Fibroblast of pulmonary artery (primary cell): ENCODE measurements at regions not wholly inside any gene's neighbourhood (a gene's known extent, or its start where the extent isn't known, plus 50 kb on each side); places are given as distances from the start of the nearest gene placed in this dataset.
"Not testable (repeated sequence)": the region's sequence is repeated elsewhere in the genome, so short reads cannot be mapped to it uniquely, and the experiment has no call there.

Experiments used
- DNase-seq: peaks from one replicate; pipeline ENCODE4 v3.0.0-alpha.2; 2010; ENCODE audit warnings: low read depth
- H3K4me3 ChIP-seq: replicated peaks from 2 replicates; pipeline ENCODE4 v1.5.1; 2011; ENCODE audit warnings: low read depth, mild to moderate bottlenecking, control low read depth, low read length, moderate library complexity
- CTCF ChIP-seq: IDR thresholded peaks from 2 replicates; pipeline ENCODE4 v1.5.1; 2011; ENCODE audit warnings: mild to moderate bottlenecking, control low read depth, low read length, inconsistent platforms; ENCODE audit errors: missing control alignments

- H3K4me3 ChIP-seq, result no peak overlapping the region
- no peak for DNase-seq
- TF ChIP-seq CTCF, result no peak
Measured at GRCh38 chr4:27685947-27686346, 825.3 kb downstream of the STIM2 start.

GRCh38 chr4:27692158-27692557, 831.5 kb downstream of the STIM2 start:
- TF ChIP-seq CTCF, result peak; percentile 53
- DNase-seq, result peak; percentile 49
- no peak overlapping the region for H3K4me3 ChIP-seq

GRCh38 chr4:27692868-27693634, 832.4 kb downstream of the STIM2 start:
- no peak overlapping the region for H3K4me3 ChIP-seq
- no peak for TF ChIP-seq CTCF
- no peak for DNase-seq

GRCh38 chr4:27696257-27696656, 835.6 kb downstream of the STIM2 start:
- not testable (repeated sequence) for DNase-seq

GRCh38 chr4:27701606-27702005, 841.0 kb downstream of the STIM2 start:
- DNase-seq, result no peak
- TF ChIP-seq CTCF, result no peak
- no peak overlapping the region for H3K4me3 ChIP-seq

More at GRCh38 chr4:27696257-27696656, 835.6 kb downstream of the STIM2 start:
- not testable (repeated sequence) for H3K4me3 ChIP-seq

GRCh38 chr4:27702730-27703431, 842.2 kb downstream of the STIM2 start:
- no peak for DNase-seq
- no peak for TF ChIP-seq CTCF
- H3K4me3 ChIP-seq, result no peak overlapping the region

GRCh38 chr4:27703771-27704170, 843.1 kb downstream of the STIM2 start:
- TF ChIP-seq CTCF, result no peak
- H3K4me3 ChIP-seq, result no peak overlapping the region
- peak; percentile 2 for DNase-seq
